SK-N-SH (cell line): ENCODE measurements at regions not wholly inside any gene's neighbourhood (a gene's known extent, or its start where the extent isn't known, plus 50 kb on each side); places are given as distances from the start of the nearest gene placed in this dataset.

ENCODE experiments used
- CTCF ChIA-PET: fragments of 300-600, 350-600 bp; formaldehyde crosslinking; extraction: SDS; loops from one replicate; lab custom pipeline; 2021; lab: Yijun Ruan, JAX
- POLR2A ChIA-PET: fragments of 350-600 bp; sonication (Branson Sonifier 250); formaldehyde crosslinking; extraction: SDS; loops from one replicate; lab custom pipeline; 2020; ENCODE audit warnings: antibody characterized with exemption, inconsistent platforms; lab: Yijun Ruan, JAX
- DNase-seq: peaks from one replicate; pipeline ENCODE4 v3.0.0; 2012
- H2AFZ ChIP-seq: fragments of 200-600 bp; sonication (generic); 2 replicates; pipeline ENCODE4 v1.8.1; 2016; ENCODE audit warnings: antibody characterized with exemption, mild to moderate bottlenecking, low read depth
- H3F3A ChIP-seq: fragments of 200-600 bp; sonication (generic); replicated peaks from 2 replicates; pipeline ENCODE3; 2016; ENCODE audit warnings: antibody characterized with exemption, mild to moderate bottlenecking; ENCODE audit not compliant: insufficient read depth
- H3K27ac ChIP-seq, 2 experiments: fragments of 200-500 bp in 1 of 2; fragments of 200-600 bp in 1 of 2; sonication (Bioruptor generic) in 1 of 2; sonication (generic), shearing (Covaris generic) in 1 of 2; 2 replicates each; pipeline versions ENCODE4 v1.5.1 to v1.6.1; 2014 to 2016; ENCODE audit warnings: low read depth in 2 of 2, inconsistent platforms in 1 of 2, low read length in 1 of 2, mild to moderate bottlenecking in 1 of 2, mixed read lengths in 1 of 2
- H3K27me3 ChIP-seq: fragments of 200-600 bp; sonication (generic), shearing (Covaris generic); 2 replicates; pipeline ENCODE4 v1.6.1; 2016; ENCODE audit warnings: mixed run types; ENCODE audit not compliant: insufficient read depth
- H3K36me3 ChIP-seq, 2 experiments: fragments of 200-500 bp in 1 of 2; fragments of 200-600 bp in 1 of 2; sonication (Bioruptor generic) in 1 of 2; sonication (generic) in 1 of 2; replicated peaks in 1 of 2; 2 replicates each; pipeline versions ENCODE3 to v1.5.1; 2014 to 2016; ENCODE audit warnings: low read length in 1 of 2, mild to moderate bottlenecking in 1 of 2; ENCODE audit not compliant: insufficient read depth in 2 of 2, control insufficient read depth in 1 of 2
- H3K4me1 ChIP-seq, 2 experiments: fragments of 200-500 bp in 1 of 2; fragments of 200-600 bp in 1 of 2; sonication (Bioruptor generic) in 1 of 2; sonication (generic), shearing (Covaris generic) in 1 of 2; 2 replicates each; pipeline versions ENCODE4 v1.5.1 to v1.6.1; 2014 to 2016; ENCODE audit warnings: low read depth in 1 of 2, low read length in 1 of 2, mixed run types in 1 of 2; ENCODE audit not compliant: insufficient read depth in 2 of 2, control insufficient read depth in 1 of 2
- H3K4me2 ChIP-seq: fragments of 200-600 bp; sonication (generic), shearing (Covaris generic); 2 replicates; pipeline ENCODE4 v1.6.1; 2017; ENCODE audit warnings: mixed run types
- H3K4me3 ChIP-seq, 2 experiments: fragments of 200-500 bp in 1 of 2; fragments of 200-600 bp in 1 of 2; sonication (Bioruptor generic) in 1 of 2; sonication (generic), shearing (Covaris generic) in 1 of 2; 2 replicates each; pipeline versions ENCODE4 v1.5.1 to v1.8.1; 2014 to 2016; ENCODE audit warnings: low read depth in 2 of 2, inconsistent platforms in 1 of 2, low read length in 1 of 2, mild to moderate bottlenecking in 1 of 2, mixed read lengths in 1 of 2, moderate library complexity in 1 of 2
- H3K79me2 ChIP-seq: fragments of 200-600 bp; sonication (generic); 2 replicates; pipeline ENCODE4 v1.8.1; 2017; ENCODE audit warnings: mild to moderate bottlenecking; ENCODE audit not compliant: insufficient read depth
- H3K9ac ChIP-seq: fragments of 200-600 bp; sonication (generic); 2 replicates; pipeline ENCODE4 v1.6.1; 2017; ENCODE audit warnings: mixed run types
- H3K9me2 ChIP-seq: fragments of 200-600 bp; sonication (generic); 2 replicates; pipeline ENCODE4 v1.6.1; 2017; ENCODE audit warnings: mixed run types
- H3K9me3 ChIP-seq: fragments of 200-600 bp; sonication (generic); 2 replicates; pipeline ENCODE4 v1.6.1; 2017; ENCODE audit warnings: mixed run types, mild to moderate bottlenecking, moderate library complexity
- H4K20me1 ChIP-seq: fragments of 200-600 bp; sonication (generic); 2 replicates; pipeline ENCODE4 v1.6.1; 2017; ENCODE audit warnings: mild to moderate bottlenecking, mixed run types; ENCODE audit not compliant: insufficient read depth
- CHD2 ChIP-seq: fragments of 150-350 bp; IDR thresholded peaks from 2 replicates; pipeline ENCODE4 v1.6.1; 2018; ENCODE audit warnings: low read length; ENCODE audit not compliant: partially characterized antibody
- EZH2phosphoT487 ChIP-seq: fragments of 200-600 bp; sonication (generic); IDR thresholded peaks from 2 replicates; pipeline ENCODE4 v1.6.1; 2017; ENCODE audit warnings: low read depth, mixed run types, mild to moderate bottlenecking, antibody characterized with exemption, moderate library complexity, borderline replicate concordance
- FOSL2 ChIP-seq: IDR thresholded peaks from 2 replicates; pipeline ENCODE4 v1.4.0; 2012; ENCODE audit warnings: low read depth, mild to moderate bottlenecking, moderate library complexity, borderline replicate concordance
- GABPA ChIP-seq: IDR thresholded peaks from 2 replicates; pipeline ENCODE4 v1.4.0; 2012; ENCODE audit warnings: low read depth, mild to moderate bottlenecking
- GATA2 ChIP-seq: sonication (generic); formaldehyde crosslinking; IDR thresholded peaks from 2 replicates; pipeline ENCODE4 v1.5.0; 2020; ENCODE audit warnings: mild to moderate bottlenecking, missing genetic modification reagents
- MEF2A ChIP-seq: IDR thresholded peaks from 2 replicates; pipeline ENCODE4 v1.4.0; 2012; ENCODE audit warnings: low read depth, borderline replicate concordance
- NFIC ChIP-seq: IDR thresholded peaks from 2 replicates; pipeline ENCODE4 v1.4.0; 2012; ENCODE audit warnings: borderline replicate concordance
- TCF12 ChIP-seq: IDR thresholded peaks from 2 replicates; pipeline ENCODE4 v1.4.0; 2012
- TEAD4 ChIP-seq: IDR thresholded peaks from 2 replicates; pipeline ENCODE4 v1.4.0; 2012; ENCODE audit warnings: mild to moderate bottlenecking, borderline replicate concordance; ENCODE audit not compliant: insufficient read depth
- YY1 ChIP-seq: IDR thresholded peaks from 2 replicates; pipeline ENCODE4 v1.4.0; 2012; ENCODE audit warnings: low read depth, mild to moderate bottlenecking
- WGBS: methylation state at CpG from one replicate; pipeline ENCODE4 v1.1.6; 2017; ENCODE audit warnings: low lambda C conversion rate; 5-methylcytosine and 5-hydroxymethylcytosine counted together
- TF ChIP-seq, protein P1 (sequence below): IDR thresholded peaks from 2 replicates; pipeline ENCODE4 v1.4.0; 2012; ENCODE audit warnings: low read depth, borderline replicate concordance
- TF ChIP-seq, protein P2 (sequence below): fragments of 150-350 bp; IDR thresholded peaks from 2 replicates; pipeline ENCODE4 v1.6.1; 2017; ENCODE audit warnings: antibody characterized with exemption, low read length, low read depth, borderline replicate concordance
- TF ChIP-seq, protein P3 (sequence below): IDR thresholded peaks from 2 replicates; pipeline ENCODE4 v1.4.0; 2012; ENCODE audit warnings: low read depth, borderline replicate concordance
- TF ChIP-seq, protein P4 (sequence below): fragments of 150-350 bp; IDR thresholded peaks from 2 replicates; pipeline ENCODE4 v1.6.1; 2016; ENCODE audit warnings: mild to moderate bottlenecking, low read depth, low read length
- TF ChIP-seq, protein P5 (sequence below): IDR thresholded peaks from 2 replicates; pipeline ENCODE4 v1.6.1; 2012; ENCODE audit warnings: mild to moderate bottlenecking, low read depth, low read length, moderate library complexity
- TF ChIP-seq, protein P6 (sequence below): IDR thresholded peaks from 2 replicates; pipeline ENCODE4 v1.4.0; 2012; ENCODE audit warnings: low read depth
- TF ChIP-seq, protein P7 (sequence below): IDR thresholded peaks from 2 replicates; pipeline ENCODE4; 2012

DNA sequence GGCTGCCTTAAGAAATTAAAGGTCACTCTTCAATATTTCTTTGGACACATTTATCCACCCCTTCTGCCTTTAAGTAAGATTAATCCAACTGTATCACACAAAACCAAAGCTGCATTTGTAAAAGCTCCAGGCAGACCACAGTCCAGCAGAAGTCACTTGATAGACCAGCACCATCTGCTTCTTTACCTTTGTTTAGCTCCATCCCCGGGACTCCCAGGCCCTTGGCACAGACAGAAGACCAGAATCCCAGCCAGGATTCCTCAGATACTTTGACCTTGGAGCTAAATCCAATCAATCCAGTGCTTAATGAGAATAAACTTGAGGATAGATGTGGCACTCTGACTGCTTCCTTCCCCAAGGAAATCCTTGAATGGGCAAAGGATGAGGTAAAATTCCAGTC, 333.1 kb upstream of the RASGEF1B start:
- CTCF ChIA-PET, result no interaction called here
- H3K36me3 ChIP-seq, result no peaks in the 10 kb centered on the region
- no peaks in the 10 kb centered on the region; a peak in 1 of 4 replicates for H3K4me1 ChIP-seq
- no peak overlapping the region for H3K9ac ChIP-seq
- TF ChIP-seq, protein P1, sequence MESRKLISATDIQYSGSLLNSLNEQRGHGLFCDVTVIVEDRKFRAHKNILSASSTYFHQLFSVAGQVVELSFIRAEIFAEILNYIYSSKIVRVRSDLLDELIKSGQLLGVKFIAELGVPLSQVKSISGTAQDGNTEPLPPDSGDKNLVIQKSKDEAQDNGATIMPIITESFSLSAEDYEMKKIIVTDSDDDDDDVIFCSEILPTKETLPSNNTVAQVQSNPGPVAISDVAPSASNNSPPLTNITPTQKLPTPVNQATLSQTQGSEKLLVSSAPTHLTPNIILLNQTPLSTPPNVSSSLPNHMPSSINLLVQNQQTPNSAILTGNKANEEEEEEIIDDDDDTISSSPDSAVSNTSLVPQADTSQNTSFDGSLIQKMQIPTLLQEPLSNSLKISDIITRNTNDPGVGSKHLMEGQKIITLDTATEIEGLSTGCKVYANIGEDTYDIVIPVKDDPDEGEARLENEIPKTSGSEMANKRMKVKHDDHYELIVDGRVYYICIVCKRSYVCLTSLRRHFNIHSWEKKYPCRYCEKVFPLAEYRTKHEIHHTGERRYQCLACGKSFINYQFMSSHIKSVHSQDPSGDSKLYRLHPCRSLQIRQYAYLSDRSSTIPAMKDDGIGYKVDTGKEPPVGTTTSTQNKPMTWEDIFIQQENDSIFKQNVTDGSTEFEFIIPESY, result no peak
- TF ChIP-seq CHD2 (no peak), EZH2phosphoT487 (no peak), YY1 (no peak), TEAD4 (no peak), NFIC (no peak), MEF2A (no peak), FOSL2 (no peak), GABPA (no peak), GATA2 (no peak), TCF12 (no peak)
- TF ChIP-seq, protein P2, sequence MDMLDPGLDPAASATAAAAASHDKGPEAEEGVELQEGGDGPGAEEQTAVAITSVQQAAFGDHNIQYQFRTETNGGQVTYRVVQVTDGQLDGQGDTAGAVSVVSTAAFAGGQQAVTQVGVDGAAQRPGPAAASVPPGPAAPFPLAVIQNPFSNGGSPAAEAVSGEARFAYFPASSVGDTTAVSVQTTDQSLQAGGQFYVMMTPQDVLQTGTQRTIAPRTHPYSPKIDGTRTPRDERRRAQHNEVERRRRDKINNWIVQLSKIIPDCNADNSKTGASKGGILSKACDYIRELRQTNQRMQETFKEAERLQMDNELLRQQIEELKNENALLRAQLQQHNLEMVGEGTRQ, result no peak
- TF ChIP-seq, protein P3, sequence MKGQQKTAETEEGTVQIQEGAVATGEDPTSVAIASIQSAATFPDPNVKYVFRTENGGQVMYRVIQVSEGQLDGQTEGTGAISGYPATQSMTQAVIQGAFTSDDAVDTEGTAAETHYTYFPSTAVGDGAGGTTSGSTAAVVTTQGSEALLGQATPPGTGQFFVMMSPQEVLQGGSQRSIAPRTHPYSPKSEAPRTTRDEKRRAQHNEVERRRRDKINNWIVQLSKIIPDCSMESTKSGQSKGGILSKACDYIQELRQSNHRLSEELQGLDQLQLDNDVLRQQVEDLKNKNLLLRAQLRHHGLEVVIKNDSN, result no peak
- TF ChIP-seq, protein P4, sequence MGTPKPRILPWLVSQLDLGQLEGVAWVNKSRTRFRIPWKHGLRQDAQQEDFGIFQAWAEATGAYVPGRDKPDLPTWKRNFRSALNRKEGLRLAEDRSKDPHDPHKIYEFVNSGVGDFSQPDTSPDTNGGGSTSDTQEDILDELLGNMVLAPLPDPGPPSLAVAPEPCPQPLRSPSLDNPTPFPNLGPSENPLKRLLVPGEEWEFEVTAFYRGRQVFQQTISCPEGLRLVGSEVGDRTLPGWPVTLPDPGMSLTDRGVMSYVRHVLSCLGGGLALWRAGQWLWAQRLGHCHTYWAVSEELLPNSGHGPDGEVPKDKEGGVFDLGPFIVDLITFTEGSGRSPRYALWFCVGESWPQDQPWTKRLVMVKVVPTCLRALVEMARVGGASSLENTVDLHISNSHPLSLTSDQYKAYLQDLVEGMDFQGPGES, result no peak
- TF ChIP-seq, protein P5, sequence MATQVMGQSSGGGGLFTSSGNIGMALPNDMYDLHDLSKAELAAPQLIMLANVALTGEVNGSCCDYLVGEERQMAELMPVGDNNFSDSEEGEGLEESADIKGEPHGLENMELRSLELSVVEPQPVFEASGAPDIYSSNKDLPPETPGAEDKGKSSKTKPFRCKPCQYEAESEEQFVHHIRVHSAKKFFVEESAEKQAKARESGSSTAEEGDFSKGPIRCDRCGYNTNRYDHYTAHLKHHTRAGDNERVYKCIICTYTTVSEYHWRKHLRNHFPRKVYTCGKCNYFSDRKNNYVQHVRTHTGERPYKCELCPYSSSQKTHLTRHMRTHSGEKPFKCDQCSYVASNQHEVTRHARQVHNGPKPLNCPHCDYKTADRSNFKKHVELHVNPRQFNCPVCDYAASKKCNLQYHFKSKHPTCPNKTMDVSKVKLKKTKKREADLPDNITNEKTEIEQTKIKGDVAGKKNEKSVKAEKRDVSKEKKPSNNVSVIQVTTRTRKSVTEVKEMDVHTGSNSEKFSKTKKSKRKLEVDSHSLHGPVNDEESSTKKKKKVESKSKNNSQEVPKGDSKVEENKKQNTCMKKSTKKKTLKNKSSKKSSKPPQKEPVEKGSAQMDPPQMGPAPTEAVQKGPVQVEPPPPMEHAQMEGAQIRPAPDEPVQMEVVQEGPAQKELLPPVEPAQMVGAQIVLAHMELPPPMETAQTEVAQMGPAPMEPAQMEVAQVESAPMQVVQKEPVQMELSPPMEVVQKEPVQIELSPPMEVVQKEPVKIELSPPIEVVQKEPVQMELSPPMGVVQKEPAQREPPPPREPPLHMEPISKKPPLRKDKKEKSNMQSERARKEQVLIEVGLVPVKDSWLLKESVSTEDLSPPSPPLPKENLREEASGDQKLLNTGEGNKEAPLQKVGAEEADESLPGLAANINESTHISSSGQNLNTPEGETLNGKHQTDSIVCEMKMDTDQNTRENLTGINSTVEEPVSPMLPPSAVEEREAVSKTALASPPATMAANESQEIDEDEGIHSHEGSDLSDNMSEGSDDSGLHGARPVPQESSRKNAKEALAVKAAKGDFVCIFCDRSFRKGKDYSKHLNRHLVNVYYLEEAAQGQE, result no peak
- TF ChIP-seq, protein P6, sequence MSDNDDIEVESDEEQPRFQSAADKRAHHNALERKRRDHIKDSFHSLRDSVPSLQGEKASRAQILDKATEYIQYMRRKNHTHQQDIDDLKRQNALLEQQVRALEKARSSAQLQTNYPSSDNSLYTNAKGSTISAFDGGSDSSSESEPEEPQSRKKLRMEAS, result no peak
- TF ChIP-seq, protein P7, sequence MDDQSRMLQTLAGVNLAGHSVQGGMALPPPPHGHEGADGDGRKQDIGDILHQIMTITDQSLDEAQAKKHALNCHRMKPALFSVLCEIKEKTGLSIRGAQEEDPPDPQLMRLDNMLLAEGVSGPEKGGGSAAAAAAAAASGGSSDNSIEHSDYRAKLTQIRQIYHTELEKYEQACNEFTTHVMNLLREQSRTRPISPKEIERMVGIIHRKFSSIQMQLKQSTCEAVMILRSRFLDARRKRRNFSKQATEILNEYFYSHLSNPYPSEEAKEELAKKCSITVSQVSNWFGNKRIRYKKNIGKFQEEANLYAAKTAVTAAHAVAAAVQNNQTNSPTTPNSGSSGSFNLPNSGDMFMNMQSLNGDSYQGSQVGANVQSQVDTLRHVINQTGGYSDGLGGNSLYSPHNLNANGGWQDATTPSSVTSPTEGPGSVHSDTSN, result no peak
- TF ChIP-seq, all 33 proteins: peak for 0
- no peak overlapping the region for H3K4me3 ChIP-seq
- no peaks in the 10 kb centered on the region for H3K9me3 ChIP-seq
- no peaks in the 10 kb centered on the region for H4K20me1 ChIP-seq
- POLR2A ChIA-PET, result no interaction called here
- H3K79me2 ChIP-seq, result no peaks in the 10 kb centered on the region
- DNase-seq, result no peak
- H3K4me2 ChIP-seq, result no peak overlapping the region
- no peak overlapping the region for H3K27ac ChIP-seq
- H3K9me2 ChIP-seq, result no peaks in the 10 kb centered on the region
- 0% methylated on average over 1 of the region's 1 CpG for WGBS
- no peaks in the 10 kb centered on the region for H3K27me3 ChIP-seq
- no peak overlapping the region for H2AFZ ChIP-seq
- H3F3A ChIP-seq, result no peaks in the 10 kb centered on the region
